Stimulated activated naive B cell treated with anti-CD40 and anti-IgM and Interleukin-4, amounts not matched to agents 10 μg/mL and 1 μg/mL and 100 μg/mL, for 72 hours (primary cell): ENCODE measurements at regions not wholly inside any gene's neighbourhood (a gene's known extent, or its start where the extent isn't known, plus 50 kb on each side); places are given as distances from the start of the nearest gene placed in this dataset.
"Not testable (repeated sequence)": the region's sequence is repeated elsewhere in the genome, so short reads cannot be mapped to it uniquely, and the experiment has no call there.

Source experiments
- ATAC-seq, 2 donors: fragments of 150-1000 bp; cut with Tn5 transposase; replicated peaks; 2 replicates each; pipeline ENCODE4 v1.10.0; 2021; ENCODE audit warnings: moderate library complexity in 1 of 2
- DNase-seq: peaks from one replicate; pipeline ENCODE4 v3.0.0; 2021
- H3K27ac Mint-ChIP-seq: one replicate; pipeline ENCODE4 v1.8.0; 2022; ENCODE audit warnings: mild to moderate bottlenecking, mixed read lengths
- H3K27me3 Mint-ChIP-seq, 2 donors: one replicate each; pipeline ENCODE4 v1.8.0; 2022; ENCODE audit warnings: mixed read lengths in 2 of 2
- H3K36me3 Mint-ChIP-seq, 2 donors: one replicate each; pipeline ENCODE4 v1.8.0; 2022; ENCODE audit warnings: mixed read lengths in 2 of 2, mild to moderate bottlenecking in 1 of 2
- H3K4me1 Mint-ChIP-seq, 2 donors: one replicate each; pipeline ENCODE4 v1.8.0; 2022; ENCODE audit warnings: mixed read lengths in 2 of 2, mild to moderate bottlenecking in 1 of 2
- H3K4me3 Mint-ChIP-seq, 2 donors: one replicate each; pipeline ENCODE4 v1.8.0; 2022; ENCODE audit warnings: mild to moderate bottlenecking in 2 of 2, mixed read lengths in 2 of 2, moderate library complexity in 1 of 2
- H3K9me3 Mint-ChIP-seq, 2 donors: one replicate each; pipeline ENCODE4 v1.8.0; 2022; ENCODE audit warnings: mixed read lengths in 2 of 2, mild to moderate bottlenecking in 1 of 2

DNA sequence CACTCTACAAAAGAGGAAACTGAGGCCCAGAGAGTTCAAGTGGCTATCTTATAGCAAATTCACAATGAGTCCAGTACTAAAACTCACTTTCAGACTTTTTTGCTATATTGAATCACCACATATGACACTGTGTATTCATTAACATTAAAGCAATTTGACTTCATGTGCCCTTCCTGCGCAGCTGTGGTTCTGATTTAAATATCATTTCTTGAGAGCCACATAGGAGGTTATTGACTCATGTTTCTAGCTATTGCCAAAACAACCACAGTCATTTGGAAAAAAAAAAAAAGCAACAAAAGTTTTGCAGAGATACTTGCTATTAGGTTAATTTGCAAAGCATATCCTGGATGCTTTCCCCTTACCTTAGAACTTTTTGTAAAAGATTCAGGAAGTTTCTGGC lies 341.2 kb downstream of the PIK3C3 start:
- no peaks in the 10 kb centered on the region for H3K4me1 Mint-ChIP-seq
- DNase-seq: no peak
- no peaks in the 10 kb centered on the region for H3K36me3 Mint-ChIP-seq
- no peak overlapping the region for H3K27ac Mint-ChIP-seq
- H3K9me3 Mint-ChIP-seq: peaks cover 0 to 3% of the 10 kb centered on the region in 2 donors
- ATAC-seq: no peak
- no peak overlapping the region for H3K4me3 Mint-ChIP-seq
- H3K27me3 Mint-ChIP-seq: peaks cover 5 to 12% of the 10 kb centered on the region in 2 donors

DNA sequence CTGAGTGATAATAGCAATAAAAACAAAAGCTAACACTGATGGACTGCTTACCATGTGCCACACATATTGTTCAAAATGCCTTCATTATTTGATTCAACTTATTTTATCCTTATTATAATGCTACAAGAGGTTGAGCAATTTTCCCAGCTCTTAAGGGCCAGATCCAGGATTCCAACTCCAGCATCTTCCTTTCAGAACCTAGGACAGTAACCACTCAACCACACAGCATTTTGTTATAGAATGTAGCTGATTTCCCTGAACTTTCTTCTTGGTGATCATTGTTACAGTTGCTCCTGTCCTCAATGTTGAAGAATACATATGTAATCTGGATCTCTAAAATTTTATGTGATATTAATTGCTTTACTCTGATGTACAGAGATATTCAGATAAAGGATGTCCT lies 341.7 kb downstream of the PIK3C3 start:
- no peak overlapping the region for H3K27ac Mint-ChIP-seq
- no peaks in the 10 kb centered on the region for H3K36me3 Mint-ChIP-seq
- H3K27me3 Mint-ChIP-seq: peaks cover 5 to 12% of the 10 kb centered on the region in 2 donors
- peaks cover 0 to 3% of the 10 kb centered on the region in 2 donors for H3K9me3 Mint-ChIP-seq
- H3K4me3 Mint-ChIP-seq: no peak overlapping the region
- ATAC-seq: no peak
- DNase-seq: no peak
- H3K4me1 Mint-ChIP-seq: no peaks in the 10 kb centered on the region

GRCh38 chr18:42298759-42299675 lies 344.0 kb downstream of the PIK3C3 start:
- DNase-seq (peak; percentile 24), ATAC-seq (peak; percentile 70 to 81)
- Mint-ChIP-seq H3K36me3 (no peaks in the 10 kb centered on the region), H3K9me3 (no peaks in the 10 kb centered on the region), H3K27ac (no peak overlapping the region), H3K4me3 (no peak overlapping the region), H3K4me1 (no peaks in the 10 kb centered on the region), H3K27me3 (peaks cover 5 to 17% of the 10 kb centered on the region in 2 donors)

DNA sequence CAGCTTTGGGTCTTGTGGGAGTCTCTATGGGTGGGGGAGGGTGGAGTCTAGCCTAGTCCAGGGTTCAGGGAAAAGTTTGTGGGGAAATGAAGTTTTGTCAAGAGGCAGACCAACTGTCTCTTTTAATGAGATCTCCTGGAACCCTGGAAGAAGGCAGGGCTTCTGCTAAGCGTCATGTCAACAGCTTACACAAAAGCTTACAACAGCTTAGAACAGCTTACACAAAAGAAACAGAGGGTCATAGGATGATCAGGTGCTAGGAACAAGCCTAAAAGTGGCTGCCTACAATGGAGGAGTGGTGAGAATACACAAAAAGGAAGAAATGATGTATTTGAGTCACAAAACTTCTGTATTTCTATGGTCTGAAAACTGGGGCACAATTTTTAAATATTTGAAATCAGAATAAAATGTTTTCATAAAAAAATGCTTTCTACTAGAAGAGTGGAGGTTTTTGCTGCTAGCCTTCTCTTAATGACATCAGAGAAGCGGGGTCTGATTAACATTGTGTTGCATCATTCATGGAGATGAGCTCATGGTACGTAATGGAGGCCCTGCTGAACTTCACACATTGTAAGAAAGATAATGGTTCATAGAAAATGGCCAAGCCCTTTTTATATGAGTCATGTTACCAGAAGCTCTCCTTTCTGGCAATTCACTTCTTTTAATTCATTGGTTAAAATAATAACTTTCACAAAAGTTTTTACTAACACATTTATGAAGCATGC lies 351.0 kb downstream of the PIK3C3 start:
- H3K4me3 Mint-ChIP-seq: no peak overlapping the region
- H3K36me3 Mint-ChIP-seq: no peaks in the 10 kb centered on the region
- H3K4me1 Mint-ChIP-seq: no peaks in the 10 kb centered on the region
- no peak overlapping the region for H3K27ac Mint-ChIP-seq
- DNase-seq (no peak), ATAC-seq (no peak)
- peaks cover 0 to 2% of the 10 kb centered on the region in 2 donors for H3K9me3 Mint-ChIP-seq
- H3K27me3 Mint-ChIP-seq: peaks cover 0 to 5% of the 10 kb centered on the region in 2 donors

DNA sequence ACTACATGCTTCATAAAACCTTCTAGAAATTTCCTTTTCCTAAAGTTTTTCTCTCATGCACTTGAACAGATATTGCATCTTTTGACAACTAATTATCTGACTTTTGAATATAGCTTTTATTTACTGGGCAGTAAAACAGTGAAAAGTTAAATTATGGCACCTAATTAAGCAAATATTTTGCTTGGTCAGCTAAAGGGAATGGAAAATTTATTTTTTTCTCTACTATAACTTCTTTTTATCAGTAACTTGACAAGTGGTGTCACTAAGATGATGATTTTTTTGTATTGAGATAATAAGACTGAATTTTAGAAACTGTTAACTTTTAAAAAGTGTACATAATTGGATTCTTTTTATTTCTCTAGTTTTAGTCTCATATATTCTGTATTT lies 351.6 kb downstream of the PIK3C3 start:
- no peak for ATAC-seq

GRCh38 chr18:42310956-42311355 lies 355.9 kb downstream of the PIK3C3 start:
- DNase-seq: no peak
- Mint-ChIP-seq H3K36me3 (no peaks in the 10 kb centered on the region), H3K4me1 (no peaks in the 10 kb centered on the region), H3K9me3 (peaks cover 0 to 2% of the 10 kb centered on the region in 2 donors), H3K27me3 (no peaks in the 10 kb centered on the region), H3K4me3 (no peak overlapping the region), H3K27ac (no peak overlapping the region)
- ATAC-seq: no peak

More for the DNA sequence above, 351.6 kb downstream of the PIK3C3 start:
- no peak for DNase-seq
- no peak overlapping the region for H3K27ac Mint-ChIP-seq
- peaks cover 0 to 5% of the 10 kb centered on the region in 2 donors for H3K27me3 Mint-ChIP-seq
- no peaks in the 10 kb centered on the region for H3K4me1 Mint-ChIP-seq
- H3K4me3 Mint-ChIP-seq: no peak overlapping the region
- H3K36me3 Mint-ChIP-seq: no peaks in the 10 kb centered on the region
- H3K9me3 Mint-ChIP-seq: peaks cover 0 to 2% of the 10 kb centered on the region in 2 donors

DNA sequence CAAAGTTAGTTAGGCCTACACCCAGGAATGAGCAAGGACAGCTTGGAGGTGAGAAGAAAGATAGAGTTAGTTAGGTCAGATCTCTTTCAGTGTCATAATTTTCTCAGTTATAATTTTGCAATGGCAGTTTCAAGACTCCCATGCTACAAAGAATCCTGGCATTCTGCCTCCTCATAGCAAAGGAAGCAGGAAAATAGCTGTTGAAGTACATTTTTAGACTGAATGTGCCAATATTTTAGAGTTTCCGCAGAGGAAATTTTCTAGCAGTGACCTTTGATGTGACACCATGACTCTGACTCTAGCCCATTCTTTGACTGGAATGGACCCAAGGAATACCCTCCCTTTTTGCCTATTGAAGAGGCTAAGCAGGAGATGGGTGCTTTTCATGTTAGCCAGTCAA lies 371.7 kb downstream of the PIK3C3 start:
- Mint-ChIP-seq H3K4me1 (no peaks in the 10 kb centered on the region), H3K9me3 (peaks cover 4 to 5% of the 10 kb centered on the region in 2 donors), H3K36me3 (no peaks in the 10 kb centered on the region), H3K4me3 (no peak overlapping the region), H3K27me3 (no peaks in the 10 kb centered on the region), H3K27ac (no peak overlapping the region)
- ATAC-seq (no peak), DNase-seq (no peak)

GRCh38 chr18:42328931-42329330 lies 373.9 kb downstream of the PIK3C3 start:
- ATAC-seq: no peak
- Mint-ChIP-seq H3K4me1 (no peaks in the 10 kb centered on the region), H3K36me3 (no peaks in the 10 kb centered on the region), H3K27ac (no peak overlapping the region), H3K9me3 (peaks cover 4 to 5% of the 10 kb centered on the region in 2 donors), H3K27me3 (no peaks in the 10 kb centered on the region), H3K4me3 (no peak overlapping the region)
- DNase-seq: no peak

DNA sequence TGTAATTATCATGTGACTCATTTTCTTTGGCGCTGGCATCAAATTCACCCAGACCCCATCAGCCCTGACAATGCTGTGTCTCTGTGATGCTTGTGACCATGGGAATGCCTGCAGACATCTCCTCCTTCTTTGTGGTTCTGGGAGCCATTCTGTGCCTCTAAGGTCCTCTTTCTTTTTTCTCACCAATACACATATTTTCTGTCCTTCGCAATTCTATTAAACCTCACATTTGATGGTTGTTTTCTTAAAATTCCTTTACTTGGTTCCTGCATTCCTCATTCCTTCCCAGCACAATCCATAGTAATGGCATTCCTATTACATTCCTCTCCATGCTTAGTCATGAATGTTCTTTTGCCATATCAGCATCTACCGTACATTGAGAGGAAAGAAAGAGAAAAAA lies 375.3 kb downstream of the PIK3C3 start:
- Mint-ChIP-seq H3K9me3 (peaks cover 3 to 4% of the 10 kb centered on the region in 2 donors), H3K4me1 (no peaks in the 10 kb centered on the region), H3K36me3 (no peaks in the 10 kb centered on the region), H3K27me3 (no peaks in the 10 kb centered on the region), H3K27ac (no peak overlapping the region), H3K4me3 (no peak overlapping the region)
- ATAC-seq (no peak), DNase-seq (no peak)

DNA sequence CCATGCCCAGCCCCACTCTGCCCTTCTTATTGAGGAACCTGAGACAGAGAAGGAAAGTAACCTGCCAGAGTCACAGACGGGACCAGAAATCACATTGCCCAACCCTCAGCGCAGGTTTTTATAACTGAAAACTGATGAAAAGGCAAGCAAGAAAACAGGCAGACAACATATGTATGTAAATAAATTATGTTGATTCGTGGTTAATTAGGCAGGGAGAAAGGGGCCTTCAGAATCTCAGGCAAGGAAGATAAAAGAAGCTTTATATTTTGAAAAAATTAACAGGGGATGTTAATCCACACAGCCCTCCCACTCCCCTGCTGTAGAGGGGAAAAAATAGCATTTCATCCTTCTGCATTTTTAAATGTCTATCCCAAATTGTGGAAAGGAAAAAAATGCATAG lies 378.5 kb downstream of the PIK3C3 start:
- H3K27ac Mint-ChIP-seq: no peak overlapping the region

GRCh38 chr18:42334931-42335330 lies 379.9 kb downstream of the PIK3C3 start:
- DNase-seq: no peak
- Mint-ChIP-seq H3K27ac (no peak overlapping the region), H3K36me3 (no peaks in the 10 kb centered on the region), H3K4me1 (no peaks in the 10 kb centered on the region), H3K9me3 (peaks cover 7 to 11% of the 10 kb centered on the region in 2 donors), H3K27me3 (no peaks in the 10 kb centered on the region), H3K4me3 (no peak overlapping the region)
- ATAC-seq: no peak

More for the DNA sequence above, 378.5 kb downstream of the PIK3C3 start:
- DNase-seq: no peak
- H3K4me3 Mint-ChIP-seq: no peak overlapping the region
- no peaks in the 10 kb centered on the region for H3K27me3 Mint-ChIP-seq
- H3K4me1 Mint-ChIP-seq: no peaks in the 10 kb centered on the region
- no peaks in the 10 kb centered on the region for H3K36me3 Mint-ChIP-seq
- peaks cover 7 to 9% of the 10 kb centered on the region in 2 donors for H3K9me3 Mint-ChIP-seq
- no peak for ATAC-seq

DNA sequence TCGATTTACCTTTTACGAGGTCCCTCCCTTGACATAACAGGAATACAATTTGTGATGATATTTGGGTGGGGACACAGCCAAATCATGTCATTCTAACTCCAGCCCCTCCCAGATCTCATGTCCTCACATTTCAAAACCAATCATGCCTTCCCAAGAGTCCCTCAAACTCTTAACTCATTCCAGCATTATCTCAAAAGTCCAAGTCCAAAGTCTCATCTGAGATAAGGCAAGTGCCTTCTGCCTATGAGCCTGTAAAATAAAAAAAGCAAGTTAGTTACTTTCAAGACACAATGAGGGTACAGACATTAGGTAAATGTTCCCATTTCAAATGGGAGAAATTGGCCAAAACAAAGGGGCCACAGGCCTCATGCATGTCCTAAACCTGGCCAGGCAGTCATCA lies 381.1 kb downstream of the PIK3C3 start:
- H3K4me1 Mint-ChIP-seq: no peaks in the 10 kb centered on the region
- H3K27me3 Mint-ChIP-seq: no peaks in the 10 kb centered on the region
- H3K9me3 Mint-ChIP-seq: peaks cover 7 to 10% of the 10 kb centered on the region in 2 donors
- no peak overlapping the region for H3K27ac Mint-ChIP-seq
- no peak for ATAC-seq
- H3K36me3 Mint-ChIP-seq: no peaks in the 10 kb centered on the region
- no peak overlapping the region for H3K4me3 Mint-ChIP-seq
- DNase-seq: no peak

DNA sequence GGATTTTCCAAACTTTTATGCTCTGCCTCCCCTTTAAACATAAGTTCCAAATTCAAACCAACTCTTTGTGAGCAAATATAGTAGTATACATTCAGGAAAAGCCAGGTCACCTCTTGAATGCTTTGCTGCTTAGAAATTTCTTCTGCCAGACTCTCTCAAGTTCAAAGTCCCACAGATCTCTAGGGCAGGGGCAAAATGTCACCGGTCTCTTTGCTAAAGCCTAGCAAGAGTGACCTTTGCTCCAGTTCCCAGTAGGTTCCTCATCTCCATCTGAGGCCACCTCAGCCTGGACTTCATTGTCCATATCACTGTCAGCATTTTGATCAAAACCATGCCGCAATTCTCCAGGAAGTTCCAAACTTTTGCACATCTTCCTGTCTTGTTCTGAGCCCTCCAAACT lies 382.3 kb downstream of the PIK3C3 start:
- not testable (repeated sequence) for ATAC-seq, H3K9me3 Mint-ChIP-seq, H3K4me1 Mint-ChIP-seq, DNase-seq, H3K27me3 Mint-ChIP-seq, H3K27ac Mint-ChIP-seq, H3K36me3 Mint-ChIP-seq, H3K4me3 Mint-ChIP-seq

GRCh38 chr18:42338683-42339082 lies 383.6 kb downstream of the PIK3C3 start:
- Mint-ChIP-seq H3K36me3 (no peaks in the 10 kb centered on the region), H3K27me3 (no peaks in the 10 kb centered on the region), H3K27ac (no peak overlapping the region), H3K4me1 (no peaks in the 10 kb centered on the region), H3K9me3 (peaks cover 7 to 8% of the 10 kb centered on the region in 2 donors), H3K4me3 (no peak overlapping the region)
- no peak for ATAC-seq
- no peak for DNase-seq

GRCh38 chr18:42339372-42339771 lies 384.3 kb downstream of the PIK3C3 start:
- Mint-ChIP-seq H3K4me3 (no peak overlapping the region), H3K9me3 (peaks cover 7 to 8% of the 10 kb centered on the region in 2 donors), H3K36me3 (no peaks in the 10 kb centered on the region), H3K27me3 (no peaks in the 10 kb centered on the region), H3K4me1 (no peaks in the 10 kb centered on the region), H3K27ac (no peak overlapping the region)
- ATAC-seq (no peak), DNase-seq (no peak)
